ENCODE measurements at regions not wholly inside any gene's neighbourhood (a gene's known extent, or its start where the extent isn't known, plus 50 kb on each side); places are given as distances from the start of the nearest gene placed in this dataset.

DNA sequence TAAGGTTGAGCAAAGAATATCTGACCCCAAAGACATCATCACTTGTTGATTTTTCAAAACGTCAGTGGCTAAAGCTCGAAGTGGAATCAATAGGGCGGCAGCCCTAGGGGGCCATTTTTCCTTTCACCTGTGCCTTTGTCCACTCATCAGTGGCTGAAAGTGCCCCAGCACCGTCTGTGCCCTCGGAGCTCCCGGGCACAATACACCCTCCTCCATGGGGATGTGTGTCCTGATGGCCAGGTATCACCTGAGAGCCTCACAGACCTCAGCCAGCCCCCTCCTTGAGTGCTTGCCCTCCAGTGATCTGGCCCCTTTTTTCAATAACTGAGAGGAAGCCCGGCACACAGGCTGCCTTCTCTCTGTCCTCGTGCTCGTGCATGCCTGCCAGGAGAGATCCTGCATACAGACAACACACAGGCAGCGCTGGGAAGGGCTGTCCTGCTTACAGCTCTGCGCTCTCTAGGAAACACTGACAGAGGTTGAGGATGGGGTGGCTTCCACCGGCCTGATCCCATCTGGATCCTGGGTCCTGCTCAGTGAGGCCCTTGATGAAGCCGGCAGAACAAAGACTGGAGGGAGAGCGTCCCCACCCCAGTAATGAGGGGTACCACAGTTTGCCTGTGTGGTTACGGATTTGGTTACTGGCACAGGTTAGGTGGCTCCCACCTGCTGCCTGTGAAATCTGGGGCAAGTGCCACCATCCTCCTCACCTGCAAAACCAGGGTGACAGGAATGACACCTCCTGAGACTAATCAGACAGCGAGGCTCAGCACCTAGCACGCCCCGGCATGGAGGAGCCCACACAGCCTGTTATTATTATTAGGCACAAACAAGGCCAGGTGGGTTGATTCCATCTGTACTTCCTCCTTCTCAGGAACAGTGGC, 197.5 kb upstream of the RAB6C start:
- H3K4me3 ChIP-seq (ENCODE audit: low read depth, low read length) = no peak overlapping the region
- no peak for DNase-seq (ENCODE audit: low read depth)
- TF ChIP-seq, protein P1, sequence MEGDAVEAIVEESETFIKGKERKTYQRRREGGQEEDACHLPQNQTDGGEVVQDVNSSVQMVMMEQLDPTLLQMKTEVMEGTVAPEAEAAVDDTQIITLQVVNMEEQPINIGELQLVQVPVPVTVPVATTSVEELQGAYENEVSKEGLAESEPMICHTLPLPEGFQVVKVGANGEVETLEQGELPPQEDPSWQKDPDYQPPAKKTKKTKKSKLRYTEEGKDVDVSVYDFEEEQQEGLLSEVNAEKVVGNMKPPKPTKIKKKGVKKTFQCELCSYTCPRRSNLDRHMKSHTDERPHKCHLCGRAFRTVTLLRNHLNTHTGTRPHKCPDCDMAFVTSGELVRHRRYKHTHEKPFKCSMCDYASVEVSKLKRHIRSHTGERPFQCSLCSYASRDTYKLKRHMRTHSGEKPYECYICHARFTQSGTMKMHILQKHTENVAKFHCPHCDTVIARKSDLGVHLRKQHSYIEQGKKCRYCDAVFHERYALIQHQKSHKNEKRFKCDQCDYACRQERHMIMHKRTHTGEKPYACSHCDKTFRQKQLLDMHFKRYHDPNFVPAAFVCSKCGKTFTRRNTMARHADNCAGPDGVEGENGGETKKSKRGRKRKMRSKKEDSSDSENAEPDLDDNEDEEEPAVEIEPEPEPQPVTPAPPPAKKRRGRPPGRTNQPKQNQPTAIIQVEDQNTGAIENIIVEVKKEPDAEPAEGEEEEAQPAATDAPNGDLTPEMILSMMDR (conservative IDR thresholded peaks at IDR 0.05; ENCODE audit: low read depth, low read length) = no peak

DNA sequence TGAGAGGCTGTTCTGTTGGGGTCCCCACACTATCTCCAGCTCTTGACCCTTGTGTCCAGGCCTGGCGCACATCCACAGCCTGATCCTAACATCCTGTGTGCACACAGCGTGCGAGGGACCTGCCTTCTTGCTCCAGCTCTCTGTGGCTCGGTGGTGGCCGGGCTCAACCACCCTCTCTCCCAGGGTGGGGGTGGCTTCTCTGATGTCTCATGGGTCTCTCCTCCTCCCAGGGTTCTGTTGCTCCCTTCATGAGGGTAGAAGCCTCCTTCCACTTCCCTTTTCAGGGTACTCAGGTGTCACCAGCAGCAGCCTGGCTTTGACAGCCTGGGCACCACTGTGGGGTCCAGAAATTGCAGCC, 196.9 kb upstream of the RAB6C start:
- DNase-seq (ENCODE audit: low read depth) = no peak
- TF ChIP-seq, protein P1 (conservative IDR thresholded peaks at IDR 0.05; ENCODE audit: low read depth, low read length) = no peak
- no peak overlapping the region for H3K4me3 ChIP-seq (ENCODE audit: low read depth, low read length)

DNA sequence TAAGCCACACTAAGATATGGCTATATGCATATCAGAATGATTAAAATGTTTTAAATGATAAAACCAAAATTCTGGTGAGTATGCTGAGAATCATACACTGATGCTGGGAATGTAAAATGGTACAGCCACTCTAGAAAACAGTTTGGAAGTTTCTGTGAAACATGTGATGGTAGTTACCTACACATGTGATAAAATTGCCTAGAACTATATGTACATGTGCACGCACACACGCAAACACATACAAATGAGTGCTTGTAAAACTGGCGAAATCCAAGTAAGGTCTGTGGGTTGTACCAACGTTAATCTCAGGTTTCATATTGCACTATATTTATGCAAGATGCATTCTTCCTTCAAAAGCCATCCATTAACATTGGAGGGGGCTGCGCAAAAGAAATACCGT, 195.0 kb upstream of the RAB6C start:
- TF ChIP-seq, protein P1 (conservative IDR thresholded peaks at IDR 0.05; ENCODE audit: low read depth, low read length) = no peak

DNA sequence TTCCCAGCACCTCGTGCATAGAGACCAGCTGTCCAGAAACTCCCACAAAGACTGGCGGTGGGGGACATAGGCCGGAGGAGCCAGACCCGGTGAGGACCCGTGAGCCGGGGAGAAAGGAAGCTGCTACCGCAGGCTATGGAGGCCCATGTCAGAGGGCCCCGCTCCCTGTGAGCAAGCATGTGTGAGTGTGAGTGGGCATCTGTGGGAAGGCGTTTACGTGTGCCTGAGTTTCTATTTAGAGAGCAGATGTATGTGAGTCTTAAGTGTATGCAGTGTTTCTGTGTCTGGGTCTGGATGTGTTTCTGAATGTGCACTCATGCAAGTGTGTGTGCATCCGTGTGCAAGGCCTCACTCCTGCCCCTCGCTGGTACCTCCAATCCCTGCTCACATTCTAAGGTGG, 187.8 kb upstream of the RAB6C start:
- H3K4me3 ChIP-seq (ENCODE audit: low read depth, low read length) = no peak overlapping the region
- DNase-seq (ENCODE audit: low read depth) = no peak
- TF ChIP-seq, protein P1 (conservative IDR thresholded peaks at IDR 0.05; ENCODE audit: low read depth, low read length) = no peak

More for the DNA sequence above, 195.0 kb upstream of the RAB6C start:
- DNase-seq (ENCODE audit: low read depth) = no peak
- no peak overlapping the region for H3K4me3 ChIP-seq (ENCODE audit: low read depth, low read length)

DNA sequence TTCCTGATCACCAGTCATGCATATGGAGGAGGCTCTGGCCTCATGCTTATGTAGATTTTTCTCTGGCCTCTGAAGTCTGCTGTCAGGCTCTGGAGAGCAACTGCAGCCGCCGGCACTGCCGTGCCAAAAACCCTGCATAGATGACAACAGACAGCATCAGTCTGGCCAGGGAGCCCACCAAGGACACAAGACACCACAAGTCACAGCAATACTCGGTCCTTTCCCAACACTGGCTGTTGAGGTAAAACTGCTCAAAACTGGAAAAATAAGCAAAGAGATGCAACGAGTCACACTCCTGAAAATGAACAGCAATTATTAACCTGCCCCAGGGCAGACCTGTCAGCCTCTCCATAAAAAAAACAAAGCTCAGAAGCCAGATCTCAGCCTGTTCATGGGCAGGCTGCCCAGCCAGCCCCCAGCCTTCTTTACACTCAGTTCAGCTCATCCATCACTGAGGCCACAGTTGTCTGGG, 186.0 kb upstream of the RAB6C start:
- TF ChIP-seq, protein P1 (conservative IDR thresholded peaks at IDR 0.05; ENCODE audit: low read depth, low read length) = no peak
- peak; percentile 23 for DNase-seq (ENCODE audit: low read depth)
- H3K4me3 ChIP-seq (ENCODE audit: low read depth, low read length) = no peak overlapping the region

DNA sequence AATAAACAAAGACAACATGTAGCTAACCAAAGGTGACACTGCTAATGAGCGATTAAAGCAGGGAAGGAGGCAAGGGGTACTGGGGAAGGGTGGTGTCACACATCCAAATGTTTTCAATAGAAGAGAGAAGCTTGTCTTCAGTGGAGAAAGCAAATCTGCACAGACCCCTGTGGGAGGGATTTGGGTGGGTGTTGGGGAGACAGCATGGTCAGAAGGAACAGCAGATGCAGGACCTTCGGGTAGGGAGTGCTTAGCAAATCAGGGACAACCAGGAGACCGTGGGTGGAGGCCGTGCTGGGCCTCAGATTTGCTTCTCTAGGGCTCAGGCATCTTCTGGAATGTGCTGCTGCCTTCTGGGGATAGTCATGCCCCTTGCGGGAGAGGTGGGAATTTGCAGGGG, 185.3 kb upstream of the RAB6C start:
- no peak for DNase-seq (ENCODE audit: low read depth)
- TF ChIP-seq, protein P1 (conservative IDR thresholded peaks at IDR 0.05; ENCODE audit: low read depth, low read length) = no peak
- no peak overlapping the region for H3K4me3 ChIP-seq (ENCODE audit: low read depth, low read length)

DNA sequence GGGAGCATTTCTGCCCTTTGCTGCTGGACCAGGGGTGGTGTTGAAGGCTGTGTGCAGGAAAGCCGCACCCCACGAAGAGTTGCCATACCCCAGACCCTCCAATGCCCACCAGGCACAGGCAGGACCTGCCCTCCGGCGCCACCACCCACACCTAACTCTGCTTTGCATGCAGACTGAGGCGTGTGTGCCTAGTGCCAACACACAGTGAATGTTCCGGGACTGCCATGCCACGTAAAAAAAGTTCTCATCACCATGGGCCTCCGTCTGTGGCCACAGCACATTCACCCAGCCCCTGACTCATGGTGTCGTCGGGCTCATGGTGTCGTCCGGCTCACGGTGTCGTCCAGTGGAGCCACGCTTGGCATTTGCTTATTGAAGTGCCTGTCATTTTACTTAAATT, 184.9 kb upstream of the RAB6C start:
- DNase-seq (ENCODE audit: low read depth) = no peak
- H3K4me3 ChIP-seq (ENCODE audit: low read depth, low read length) = no peak overlapping the region
- TF ChIP-seq, protein P1 (conservative IDR thresholded peaks at IDR 0.05; ENCODE audit: low read depth, low read length) = no peak
